HG03575 (cell line): ENCODE measurements at regions not wholly inside any gene's neighbourhood (a gene's known extent, or its start where the extent isn't known, plus 50 kb on each side); places are given as distances from the start of the nearest gene placed in this dataset.

Experiments used
- ATAC-seq: cut with Tn5 transposase; IDR thresholded peaks from one replicate; pipeline ENCODE4 v1.9.1; 2021; ENCODE audit not compliant: unreplicated experiment, insufficient number of reproducible peaks, low FRiP score; ENCODE audit errors: extremely low read depth

DNA sequence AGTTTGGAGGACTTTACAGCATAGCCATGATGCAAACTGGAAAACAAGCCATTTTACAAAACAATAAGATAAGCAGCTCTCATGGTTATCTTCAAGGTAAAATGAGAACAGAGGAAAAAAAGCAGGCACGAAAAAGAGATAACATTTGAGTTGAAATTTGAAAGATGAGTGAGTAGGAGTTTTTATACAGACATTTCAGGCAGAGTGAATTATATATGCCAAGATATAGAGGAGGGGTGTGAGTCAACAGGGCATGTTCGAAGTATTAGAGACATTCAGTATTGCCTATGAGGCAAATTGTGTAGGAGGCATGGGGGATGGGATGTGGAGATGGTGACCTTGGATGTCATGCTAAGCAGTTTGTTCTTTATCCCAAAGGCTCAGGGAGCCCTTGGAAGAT lies 240.5 kb upstream of the MAN1A1 start:
- no peak for ATAC-seq

DNA sequence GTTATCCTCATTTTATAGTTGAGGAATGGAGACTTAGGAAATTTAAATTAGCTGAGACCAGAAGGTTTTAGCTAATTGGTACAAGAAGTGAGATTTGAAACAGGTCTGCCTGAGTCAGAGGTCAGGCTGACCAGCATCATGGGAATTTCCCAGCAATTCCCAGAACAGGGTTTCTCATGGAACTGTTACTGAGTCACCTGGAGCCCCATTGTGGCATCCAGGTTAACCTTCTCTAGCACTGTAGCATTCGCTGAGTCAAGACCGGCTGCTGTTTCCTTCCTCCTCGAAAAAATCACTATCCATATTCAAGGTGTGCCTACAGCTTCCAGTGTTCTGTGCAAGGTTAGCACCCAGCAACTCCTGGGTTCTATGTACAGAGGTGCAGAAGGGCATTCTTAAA lies 238.0 kb upstream of the MAN1A1 start:
- no peak for ATAC-seq

DNA sequence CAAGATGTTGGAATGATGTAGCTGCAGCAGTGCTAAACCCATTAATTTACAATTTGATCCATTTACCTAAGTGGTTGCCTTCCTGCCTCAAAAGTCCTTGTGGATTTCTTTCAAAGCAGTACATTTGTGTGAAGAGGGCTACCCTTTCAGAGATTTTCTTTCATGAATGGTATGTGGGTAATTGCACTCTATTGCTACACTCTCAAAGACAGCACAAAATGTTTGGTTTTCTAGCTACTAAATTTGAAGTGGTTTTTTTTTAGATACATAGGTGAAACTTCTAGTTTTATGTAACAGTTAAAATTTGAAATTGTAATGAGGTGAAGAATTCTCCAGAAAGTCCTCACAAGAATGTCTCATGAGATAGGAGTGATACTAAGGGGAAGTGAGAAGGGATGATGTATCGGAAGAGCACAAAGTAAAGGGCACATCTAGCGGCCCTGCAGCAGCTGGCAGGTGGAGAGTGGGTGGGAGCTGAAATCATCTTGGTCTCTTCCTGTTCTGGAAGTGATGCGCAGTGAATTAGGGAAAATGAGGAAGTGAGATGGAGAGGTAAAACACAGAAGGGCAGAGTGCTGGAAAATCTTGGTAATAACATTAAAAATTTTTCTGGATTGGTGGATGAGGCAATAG lies 236.8 kb upstream of the MAN1A1 start:
- peak; percentile 90 for ATAC-seq

DNA sequence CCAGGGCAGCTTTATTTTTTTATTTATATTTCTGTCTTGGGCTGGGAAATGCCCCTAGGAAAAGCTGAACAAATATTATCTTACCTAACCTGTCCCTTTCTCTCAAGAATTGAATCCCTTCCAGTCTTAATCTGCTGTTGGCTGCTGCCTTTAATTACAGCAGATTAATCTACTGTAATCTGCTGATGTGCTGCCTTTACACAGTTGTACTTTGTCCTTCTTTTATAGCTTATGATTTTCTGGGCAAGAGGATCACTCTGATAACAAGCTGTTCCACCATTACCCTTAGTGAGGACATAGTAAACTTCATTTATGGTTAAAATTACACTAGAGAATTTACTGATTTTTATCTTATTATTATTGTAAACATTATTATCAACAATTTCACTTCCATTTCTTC lies 234.5 kb upstream of the MAN1A1 start:
- no peak for ATAC-seq

DNA sequence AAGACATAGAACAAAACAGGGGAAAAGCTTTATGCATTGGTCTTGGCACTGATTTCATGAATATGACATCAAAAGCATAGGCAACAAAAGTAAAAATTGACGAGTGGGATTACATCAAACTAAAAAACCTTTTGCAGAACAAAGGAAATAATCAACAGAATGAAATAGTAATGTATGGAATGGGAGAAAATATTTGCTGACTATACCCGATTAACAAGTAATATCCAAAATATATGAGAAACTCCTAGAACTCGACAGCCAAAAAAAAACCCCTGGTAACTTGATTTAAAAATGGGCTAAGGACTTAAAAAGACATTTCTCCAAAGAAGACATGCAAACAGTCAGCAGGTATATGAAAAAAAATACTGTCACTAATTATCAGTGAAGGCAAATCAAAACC lies 231.7 kb upstream of the MAN1A1 start:
- no peak for ATAC-seq

DNA sequence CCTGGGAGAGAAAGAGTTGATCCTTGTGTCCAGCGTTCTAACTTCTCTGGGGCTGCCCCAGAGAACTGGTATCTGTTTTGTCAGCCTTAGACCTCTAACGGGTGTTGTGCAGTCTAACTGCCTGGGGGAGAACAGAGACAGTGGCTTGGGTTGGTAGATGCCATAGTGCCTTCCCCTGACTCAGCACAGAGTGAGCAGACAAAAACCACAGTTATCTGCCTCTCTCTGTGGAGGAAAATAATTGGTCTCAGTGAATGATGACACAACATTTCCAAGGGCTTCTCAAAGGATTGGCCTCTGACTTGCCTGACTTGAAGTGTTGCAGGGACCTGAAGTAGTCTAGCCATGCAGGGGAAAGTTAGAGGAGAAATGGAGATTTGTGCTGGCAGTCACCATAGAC lies 226.2 kb upstream of the MAN1A1 start:
- no peak for ATAC-seq

DNA sequence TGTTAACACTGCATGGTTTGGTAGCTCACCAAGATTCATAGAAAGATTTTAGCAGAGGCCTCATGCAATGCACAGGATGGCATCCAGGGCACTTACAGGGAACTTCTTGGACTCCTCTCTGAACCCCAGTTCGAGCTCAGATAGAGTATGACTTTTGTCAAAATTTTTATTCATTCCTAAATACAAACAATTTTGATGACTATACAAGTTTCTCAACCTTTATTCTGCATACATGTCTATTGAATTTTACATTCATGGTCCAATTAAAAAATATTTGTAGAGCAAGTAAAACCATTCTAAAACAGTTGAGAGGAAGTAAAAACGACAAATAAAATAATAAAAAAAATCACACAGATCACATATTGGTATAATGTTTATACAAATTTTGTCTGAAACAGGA lies 219.0 kb upstream of the MAN1A1 start:
- ATAC-seq, result no peak

DNA sequence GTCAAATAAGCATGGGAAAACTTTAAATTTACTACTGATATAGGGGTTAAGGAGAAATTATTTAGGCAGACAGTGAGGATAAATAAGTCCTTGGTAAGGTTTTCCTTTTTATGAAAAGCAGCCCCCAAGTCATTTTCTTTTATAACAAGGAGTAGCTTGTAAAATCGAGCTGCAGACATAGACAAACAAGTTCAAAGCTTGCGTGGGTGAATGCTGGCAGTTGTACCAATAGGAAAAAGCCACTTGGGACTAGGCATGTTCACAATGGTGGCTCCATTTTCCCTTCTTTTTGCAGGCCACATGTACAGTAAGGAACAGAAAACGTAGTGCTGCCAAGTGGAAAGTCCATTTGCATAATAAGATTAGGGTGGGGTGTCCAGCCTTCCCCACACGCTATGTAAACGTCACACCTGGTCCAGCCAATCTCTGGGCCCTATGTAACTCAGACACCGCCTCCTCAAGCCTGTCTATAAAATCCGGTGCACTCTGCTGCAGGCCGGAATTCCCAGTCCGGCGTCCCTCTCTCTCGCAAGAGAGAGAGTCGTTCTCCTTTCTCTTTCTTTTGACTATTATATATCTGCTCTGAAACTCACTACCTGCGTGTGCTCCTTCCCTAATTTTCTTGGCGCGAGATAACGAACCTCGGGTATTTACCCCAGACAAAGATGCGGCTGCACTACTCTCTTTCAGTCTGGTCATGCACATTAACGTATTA lies 217.1 kb upstream of the MAN1A1 start:
- ATAC-seq, result no peak

DNA sequence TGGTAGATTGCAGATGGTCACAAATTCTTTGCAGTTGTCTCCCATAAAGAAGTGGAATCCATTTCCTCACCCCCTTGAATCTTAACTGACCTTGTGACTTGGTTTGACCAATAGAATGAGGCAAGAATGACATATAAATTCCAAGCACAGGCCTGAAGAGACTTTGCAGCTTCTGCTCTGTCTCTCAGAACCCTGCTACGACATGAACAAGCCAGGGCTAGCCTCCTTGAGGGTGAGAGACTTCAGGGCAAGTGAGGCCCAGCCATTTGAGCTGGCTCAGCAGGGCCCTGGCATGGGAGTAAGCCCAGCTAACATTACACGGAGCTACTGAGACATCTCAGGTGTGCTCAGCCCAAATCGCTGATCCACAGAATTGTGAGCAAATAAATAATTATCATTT lies 216.3 kb upstream of the MAN1A1 start:
- ATAC-seq, result no peak

DNA sequence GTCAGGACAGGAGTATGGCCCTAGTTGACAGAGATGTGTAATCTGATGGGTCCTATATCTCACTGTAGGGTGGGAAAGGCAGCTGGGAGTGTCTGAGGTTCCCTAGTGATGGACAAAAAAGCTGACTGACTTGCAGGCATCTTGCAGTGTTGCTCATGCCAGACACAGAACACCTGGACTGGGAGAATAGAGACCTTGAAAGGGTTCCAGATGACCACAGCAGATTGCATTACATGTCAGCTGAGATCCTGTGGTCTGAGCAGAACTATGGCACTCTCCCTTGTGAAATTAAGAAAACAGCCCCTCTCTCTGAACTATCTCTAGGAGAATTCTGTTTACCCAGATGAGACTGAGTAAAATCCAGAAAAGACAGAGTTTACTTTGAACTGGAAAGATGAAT lies 212.6 kb upstream of the MAN1A1 start:
- no peak for ATAC-seq

DNA sequence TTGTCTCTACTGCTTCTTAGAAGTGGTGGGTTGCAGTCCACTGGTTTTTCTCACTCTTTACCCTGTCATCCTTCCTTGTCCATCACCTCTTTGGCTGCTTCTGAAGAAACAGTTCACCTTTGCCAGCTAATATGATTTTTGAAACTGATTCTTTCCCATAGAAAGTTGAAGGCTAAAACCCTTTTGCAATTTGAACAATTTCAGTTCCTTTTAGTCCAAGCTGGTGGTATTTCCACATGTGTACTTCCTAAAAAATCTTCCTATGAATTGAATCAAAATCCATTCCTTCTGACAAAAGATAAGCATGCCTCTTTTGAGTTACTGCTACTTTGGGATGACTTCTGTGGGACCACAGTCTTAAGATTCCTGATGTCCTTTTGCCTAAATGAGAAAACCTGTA lies 210.0 kb upstream of the MAN1A1 start:
- no peak for ATAC-seq

DNA sequence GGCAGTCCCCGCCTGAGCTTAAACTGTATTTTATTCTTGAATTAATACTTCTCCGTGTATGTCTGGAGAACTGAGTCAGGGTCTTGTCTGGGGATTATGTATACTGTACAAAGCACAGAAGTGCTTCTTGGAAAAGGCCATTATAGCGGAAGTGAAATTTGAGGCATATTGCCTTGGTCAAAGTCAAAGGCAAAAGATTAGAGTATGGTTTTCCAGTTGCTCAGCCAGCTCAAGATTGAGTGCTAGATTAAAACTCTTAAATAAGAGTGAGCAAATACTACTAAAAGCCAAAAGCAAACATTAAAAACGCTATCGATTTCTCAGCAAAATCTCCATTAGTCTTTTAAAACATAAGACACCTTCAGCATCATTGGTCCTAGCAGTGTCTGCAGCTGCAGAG lies 207.7 kb upstream of the MAN1A1 start:
- ATAC-seq, result no peak

DNA sequence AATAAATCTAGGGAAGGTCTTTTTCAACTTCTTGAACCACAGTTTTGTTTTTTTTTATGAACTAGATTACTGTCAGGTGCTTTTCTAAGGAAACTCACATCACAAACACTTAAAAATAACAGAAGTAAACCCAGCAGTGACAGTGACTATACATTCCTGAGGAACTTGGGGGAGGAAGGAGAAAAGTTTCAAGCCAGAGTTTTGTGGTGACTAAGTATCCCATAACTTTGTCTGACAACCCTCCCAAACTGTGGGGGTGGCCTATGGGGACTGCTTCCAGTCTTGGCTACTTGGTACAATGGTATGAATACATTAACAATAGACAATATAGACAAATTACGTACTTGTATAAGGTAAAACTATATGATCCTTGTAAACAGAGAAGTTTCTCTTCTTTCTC lies 202.5 kb upstream of the MAN1A1 start:
- ATAC-seq, result no peak

DNA sequence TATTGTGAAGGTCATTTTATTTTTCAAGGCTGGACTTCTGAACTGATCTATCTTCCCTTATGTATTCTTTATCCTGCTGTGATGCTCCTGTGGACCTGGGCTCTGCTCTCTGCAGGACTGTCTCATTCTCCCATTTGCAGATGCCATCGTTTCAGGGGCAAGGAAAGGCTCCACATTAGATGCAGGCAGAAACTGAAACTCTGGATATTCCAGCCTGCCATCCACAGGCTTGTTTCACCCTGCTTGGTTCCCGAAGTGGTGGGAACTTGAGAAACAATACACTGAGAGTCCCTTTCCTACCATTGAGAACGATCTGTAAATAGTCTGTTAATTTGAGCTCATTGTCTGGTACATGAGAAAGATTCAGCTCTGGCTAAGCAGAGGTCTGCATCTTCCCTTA lies 197.5 kb upstream of the MAN1A1 start:
- no peak for ATAC-seq

DNA sequence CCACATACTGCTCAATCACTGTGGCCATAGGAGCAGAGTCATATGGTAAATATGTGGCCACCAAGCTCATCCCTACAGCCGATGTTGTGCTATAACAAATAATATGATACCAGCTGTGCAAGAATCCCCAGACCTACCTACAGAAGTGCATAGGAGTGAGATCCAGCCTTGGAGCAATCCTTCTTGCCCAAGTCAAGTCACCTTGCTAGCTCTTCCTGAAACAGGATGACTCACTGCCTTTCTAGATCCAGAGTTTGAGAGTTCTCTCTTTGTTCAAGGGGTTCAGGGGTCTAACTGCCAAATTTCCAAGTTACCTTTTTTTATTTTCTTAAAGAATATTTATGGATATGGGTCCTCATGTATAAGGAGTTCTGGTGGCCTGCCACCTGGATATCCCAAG lies 195.7 kb upstream of the MAN1A1 start:
- no peak for ATAC-seq

DNA sequence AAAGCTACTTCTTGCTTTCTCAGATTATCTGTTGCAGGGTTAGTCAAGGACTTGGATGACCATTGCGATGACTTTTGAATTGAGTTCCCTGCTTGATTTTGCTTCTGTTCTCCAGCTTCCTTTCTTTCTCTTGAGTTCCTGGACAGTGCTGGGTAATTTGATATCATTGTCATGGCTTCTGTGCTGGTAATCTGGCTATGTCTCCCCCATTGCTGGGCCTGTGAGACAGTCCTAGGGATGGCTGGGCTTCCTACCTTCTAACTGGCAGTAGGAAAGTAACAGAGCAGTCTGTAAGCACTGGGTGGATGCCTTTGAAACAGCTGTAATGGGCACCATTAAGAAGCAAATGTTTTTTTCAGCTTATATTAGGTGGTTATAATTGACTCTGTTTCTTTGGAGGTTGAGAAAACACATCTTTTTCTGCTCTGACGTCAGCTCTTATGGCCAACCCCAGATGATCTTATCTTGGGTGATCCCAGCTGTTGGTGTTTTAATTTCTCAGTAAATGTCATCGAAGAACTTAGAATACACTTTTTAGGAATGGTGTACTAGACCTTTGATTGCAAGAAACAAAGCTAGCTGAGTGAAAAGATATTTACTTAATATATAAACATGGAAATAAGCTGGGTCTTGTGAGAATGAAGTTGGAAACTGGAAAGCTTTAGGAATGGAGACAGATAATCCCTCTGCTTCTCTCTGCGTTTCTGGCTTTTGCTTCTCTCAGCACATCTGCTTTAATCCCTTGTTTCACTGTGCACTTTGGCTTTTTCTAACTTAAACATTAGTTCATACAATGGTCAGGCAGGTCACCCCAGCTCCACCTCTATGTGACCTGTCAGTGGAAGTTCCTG lies 195.0 kb upstream of the MAN1A1 start:
- no peak for ATAC-seq

DNA sequence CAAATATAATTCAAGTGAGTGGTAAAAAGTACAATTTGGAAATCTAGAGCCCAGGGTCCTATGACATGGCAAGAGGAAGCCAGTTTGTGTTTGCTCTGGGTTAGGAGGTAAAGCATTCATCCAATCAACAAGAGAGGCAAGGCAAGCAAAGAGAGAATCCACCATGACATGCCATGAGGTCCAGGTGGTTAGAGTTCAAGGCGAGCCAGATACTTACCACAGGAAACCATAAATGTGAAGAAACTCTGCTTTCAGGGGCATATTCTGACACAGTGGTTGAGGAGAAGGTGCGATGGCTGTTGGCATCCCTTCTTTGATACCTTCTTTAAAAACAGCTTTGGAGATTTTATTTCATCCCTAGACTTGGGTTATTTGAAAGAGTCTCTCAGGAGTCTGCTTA lies 193.8 kb upstream of the MAN1A1 start:
- no peak for ATAC-seq

DNA sequence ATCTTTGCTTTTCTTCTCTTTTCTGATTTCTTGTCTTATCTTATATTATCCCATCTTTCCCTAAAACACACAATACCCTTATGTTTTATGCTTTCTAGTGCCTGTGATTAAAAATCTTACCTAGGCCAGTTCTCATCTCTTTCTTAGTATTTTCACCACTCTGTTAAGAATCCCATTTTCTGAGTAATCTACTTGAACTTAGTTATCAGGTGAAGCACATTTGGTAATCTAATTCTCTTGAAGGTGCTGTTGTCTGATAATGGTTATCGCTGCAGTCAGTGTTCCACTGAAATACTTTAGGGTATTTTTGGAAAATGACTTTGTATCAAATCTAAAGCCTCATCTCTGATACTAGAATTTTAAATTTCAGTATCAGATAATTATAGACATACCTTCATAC lies 192.5 kb upstream of the MAN1A1 start:
- no peak for ATAC-seq

DNA sequence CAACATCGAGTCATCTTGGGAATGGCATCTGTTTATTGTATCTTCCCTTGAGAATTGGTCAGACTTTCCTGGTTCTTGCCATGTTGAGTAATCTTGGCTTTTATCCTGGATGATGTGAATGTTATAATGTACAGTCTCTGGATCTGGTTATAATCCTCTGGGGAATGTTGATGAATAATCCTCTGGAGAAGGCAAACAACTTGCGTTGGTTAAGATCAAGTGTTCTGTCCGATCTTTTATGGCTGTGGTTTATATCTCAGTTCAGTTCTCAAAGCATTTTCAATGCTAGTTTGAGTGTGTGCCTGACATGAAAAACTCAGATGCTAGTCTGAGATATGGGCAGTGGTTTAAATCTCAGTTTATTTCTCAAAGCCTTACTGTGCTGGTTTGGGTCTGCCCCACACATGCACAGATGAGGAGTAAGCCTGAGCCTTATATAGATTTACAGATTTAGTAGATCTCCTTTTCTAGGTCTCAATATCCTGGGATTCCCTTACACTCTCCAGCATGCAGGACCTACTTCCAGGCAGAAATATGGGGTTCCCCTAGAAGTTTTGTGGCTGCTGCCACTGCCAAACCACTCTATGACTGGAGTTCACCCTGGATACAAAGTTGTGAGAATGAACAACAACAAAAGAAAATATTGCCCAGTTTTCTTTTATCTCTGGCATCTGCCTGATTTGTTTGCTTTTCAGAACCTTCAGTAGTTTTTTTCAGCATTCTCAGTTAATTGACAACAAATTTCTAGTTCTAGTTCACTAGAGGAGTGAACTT lies 191.8 kb upstream of the MAN1A1 start:
- ATAC-seq, result no peak
